ENCODE measurements at regions not wholly inside any gene's neighbourhood (a gene's known extent, or its start where the extent isn't known, plus 50 kb on each side); places are given as distances from the start of the nearest gene placed in this dataset.
"Not testable (repeated sequence)": the region's sequence is repeated elsewhere in the genome, so short reads cannot be mapped to it uniquely, and the experiment has no call there.

DNA sequence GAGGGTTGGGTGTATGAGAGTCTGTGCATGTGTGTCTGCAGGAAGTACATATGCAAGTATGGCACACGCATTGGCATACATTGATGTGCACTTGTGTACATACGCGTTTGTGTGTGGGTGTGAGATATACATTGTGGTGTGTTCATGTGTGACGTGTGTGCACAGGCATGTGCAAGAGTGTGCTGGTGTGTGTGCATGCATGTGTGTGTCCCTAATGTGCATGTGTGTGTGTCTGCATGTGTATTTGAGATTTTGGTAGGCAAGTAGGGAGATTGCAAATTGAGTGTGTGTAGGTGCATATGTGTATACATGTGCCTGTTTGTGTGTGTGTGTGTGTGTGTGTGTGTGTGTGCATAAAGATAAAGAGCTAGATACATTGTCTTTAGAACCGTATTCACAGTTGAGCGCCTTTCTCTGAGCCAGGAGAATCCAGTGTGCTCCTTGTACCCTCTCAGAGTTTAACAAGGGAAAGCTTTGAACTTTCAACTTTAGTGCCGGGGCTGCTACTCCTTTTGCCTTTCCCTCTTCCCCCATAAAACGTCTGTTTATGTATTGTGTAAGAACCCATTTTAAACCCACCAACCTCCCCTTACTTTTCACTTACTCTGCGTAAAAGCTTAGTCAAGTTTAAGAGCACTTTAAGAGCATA is 152.4 kb upstream of the CHL1 start:
- H3K36me3 ChIP-seq (ENCODE audit: insufficient read depth, insufficient read length, low read length): no peaks in the 10 kb centered on the region
- TF ChIP-seq YY1 (IDR thresholded peaks at IDR 0.05; ENCODE audit: insufficient read depth, insufficient read length) (no peak), SUZ12 (IDR thresholded peaks at IDR 0.05; ENCODE audit: extremely low read depth, insufficient read depth, insufficient read length) (no peak), ZNF274 (IDR thresholded peaks at IDR 0.05; ENCODE audit: low read depth, low read length) (no peak)
- H3K27me3 ChIP-seq (ENCODE audit: insufficient read depth, insufficient read length): no peaks in the 10 kb centered on the region
- no peaks in the 10 kb centered on the region for H3K9me3 ChIP-seq (ENCODE audit: insufficient read depth, low read length)
- no peak for DNase-seq (ENCODE audit: low read depth, low spot score)
- no peaks in the 10 kb centered on the region for H3K4me1 ChIP-seq (ENCODE audit: insufficient read depth, insufficient read length)
- H3K4me3 ChIP-seq (ENCODE audit: insufficient read length, low read depth): no peak overlapping the region
- no peak overlapping the region for H3K9ac ChIP-seq (ENCODE audit: insufficient read length, low read depth)

DNA sequence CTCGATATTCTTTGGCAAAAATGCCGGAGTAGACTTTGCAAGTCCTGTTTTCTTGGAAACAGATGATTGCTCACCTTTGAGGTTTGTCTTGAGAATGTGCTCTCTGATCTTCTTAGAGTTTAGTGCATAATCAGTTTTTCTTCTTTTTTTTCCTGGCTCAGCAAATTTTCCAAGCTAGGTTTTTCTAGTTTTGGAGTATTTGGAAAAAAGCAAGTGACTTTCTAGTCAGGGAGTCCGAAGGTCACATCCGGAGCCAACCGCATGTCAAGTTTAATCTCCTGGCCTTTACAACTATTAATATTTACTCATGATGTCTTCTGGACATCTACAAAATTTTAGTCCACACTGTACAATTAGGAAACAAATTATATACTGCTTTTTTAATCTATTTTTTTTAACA is 151.6 kb upstream of the CHL1 start:
- not testable (repeated sequence) for H3K4me1 ChIP-seq (ENCODE audit: insufficient read depth, insufficient read length); H3K4me3 ChIP-seq (ENCODE audit: insufficient read length, low read depth); H3K9ac ChIP-seq (ENCODE audit: insufficient read length, low read depth); DNase-seq (ENCODE audit: low read depth, low spot score); H3K9me3 ChIP-seq (ENCODE audit: insufficient read depth, low read length); H3K36me3 ChIP-seq (ENCODE audit: insufficient read depth, insufficient read length, low read length); H3K27me3 ChIP-seq (ENCODE audit: insufficient read depth, insufficient read length)

DNA sequence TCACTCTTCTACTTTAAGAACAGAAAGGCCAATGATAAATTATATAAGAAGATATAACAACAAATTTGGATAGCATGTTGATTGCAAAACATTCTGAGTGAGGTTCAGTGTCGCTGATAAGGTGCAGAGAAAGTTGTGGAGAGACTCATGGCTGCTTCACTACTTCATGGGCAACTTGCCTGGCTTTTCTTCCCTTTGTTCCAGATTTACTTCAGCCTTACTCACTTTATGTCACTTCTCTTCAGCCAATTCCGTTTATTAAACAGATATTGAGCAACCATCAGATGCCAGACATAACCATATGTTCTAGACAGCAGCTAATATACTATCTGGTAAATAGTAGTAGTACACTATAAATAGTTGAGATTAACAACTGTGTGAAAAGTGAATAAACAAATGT is 150.0 kb upstream of the CHL1 start:
- Histone ChIP-seq H3K36me3 (ENCODE audit: insufficient read depth, insufficient read length, low read length) (no peaks in the 10 kb centered on the region), H3K4me1 (ENCODE audit: insufficient read depth, insufficient read length) (no peaks in the 10 kb centered on the region), H3K9ac (ENCODE audit: insufficient read length, low read depth) (no peak overlapping the region), H3K9me3 (ENCODE audit: insufficient read depth, low read length) (peaks cover 3% of the 10 kb centered on the region), H3K27me3 (ENCODE audit: insufficient read depth, insufficient read length) (no peaks in the 10 kb centered on the region), H3K4me3 (ENCODE audit: insufficient read length, low read depth) (no peak overlapping the region)
- TF ChIP-seq YY1 (IDR thresholded peaks at IDR 0.05; ENCODE audit: insufficient read depth, insufficient read length) (no peak), ZNF274 (IDR thresholded peaks at IDR 0.05; ENCODE audit: low read depth, low read length) (no peak), SUZ12 (IDR thresholded peaks at IDR 0.05; ENCODE audit: extremely low read depth, insufficient read depth, insufficient read length) (no peak)
- no peak for DNase-seq (ENCODE audit: low read depth, low spot score)

DNA sequence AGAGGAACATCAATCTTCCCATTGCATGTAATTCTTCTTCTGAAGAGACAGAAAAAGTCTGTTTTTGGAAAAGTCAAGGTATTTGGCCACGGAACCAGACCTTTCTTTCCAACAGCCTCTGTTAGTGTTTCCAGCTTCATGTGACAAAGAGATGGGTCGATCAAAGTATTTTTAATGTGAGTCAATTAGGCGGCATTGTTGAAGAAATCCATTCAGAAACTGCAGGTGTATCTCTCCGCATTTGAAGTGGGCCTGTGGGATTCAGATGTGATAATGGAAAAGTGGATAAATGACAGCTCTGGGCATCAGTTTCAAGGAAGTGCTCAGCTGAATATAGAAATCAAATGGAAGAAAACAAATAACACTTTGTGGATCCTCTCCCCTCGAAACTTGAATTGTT is 143.1 kb upstream of the CHL1 start:
- not testable (repeated sequence) for H3K4me3 ChIP-seq (ENCODE audit: insufficient read length, low read depth); H3K9ac ChIP-seq (ENCODE audit: insufficient read length, low read depth); H3K27me3 ChIP-seq (ENCODE audit: insufficient read depth, insufficient read length); H3K36me3 ChIP-seq (ENCODE audit: insufficient read depth, insufficient read length, low read length); H3K9me3 ChIP-seq (ENCODE audit: insufficient read depth, low read length); DNase-seq (ENCODE audit: low read depth, low spot score); H3K4me1 ChIP-seq (ENCODE audit: insufficient read depth, insufficient read length)

DNA sequence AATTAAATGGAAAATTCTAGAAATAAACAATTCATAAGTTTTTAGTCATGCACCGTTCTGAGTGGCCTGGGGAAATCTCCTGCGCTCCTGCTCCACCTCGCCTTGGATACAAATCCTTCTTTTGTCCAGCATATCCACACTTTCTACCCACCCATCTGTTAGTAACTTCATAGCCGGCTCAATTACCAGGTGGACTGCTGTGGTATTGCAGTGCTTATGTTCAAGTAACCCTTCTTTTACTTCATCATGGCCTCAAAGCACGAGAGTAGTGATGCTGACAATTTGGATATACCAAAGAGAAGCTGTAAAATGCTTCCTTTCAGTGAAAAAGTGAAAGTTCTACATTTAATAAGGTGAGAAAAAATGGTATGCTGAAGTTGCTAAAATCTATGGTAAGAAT is 142.3 kb upstream of the CHL1 start:
- no peaks in the 10 kb centered on the region for H3K4me1 ChIP-seq (ENCODE audit: insufficient read depth, insufficient read length)
- TF ChIP-seq ZNF274 (IDR thresholded peaks at IDR 0.05; ENCODE audit: low read depth, low read length) (no peak), YY1 (IDR thresholded peaks at IDR 0.05; ENCODE audit: insufficient read depth, insufficient read length) (no peak), SUZ12 (IDR thresholded peaks at IDR 0.05; ENCODE audit: extremely low read depth, insufficient read depth, insufficient read length) (no peak)
- no peak for DNase-seq (ENCODE audit: low read depth, low spot score)

DNA sequence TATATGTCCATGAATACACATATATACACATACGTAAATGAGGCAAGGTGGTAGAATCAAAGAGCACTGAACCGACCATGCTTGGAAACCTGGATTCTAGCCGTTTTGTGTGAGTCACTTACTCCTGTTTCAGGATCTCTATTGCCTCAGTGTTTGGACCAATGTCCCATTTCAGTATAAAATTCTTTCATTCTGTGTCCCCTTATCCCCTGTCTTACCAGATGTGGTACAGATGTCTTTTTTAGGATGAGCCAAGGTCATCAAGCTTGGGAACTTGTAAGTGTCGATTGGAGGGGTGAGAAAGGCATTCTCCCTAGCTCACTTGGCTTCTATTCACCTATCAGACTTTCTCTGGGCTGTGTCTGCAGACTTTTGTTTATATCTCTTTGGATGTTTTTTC is 139.9 kb upstream of the CHL1 start:
- Histone ChIP-seq H3K27me3 (ENCODE audit: insufficient read depth, insufficient read length) (no peaks in the 10 kb centered on the region), H3K4me1 (ENCODE audit: insufficient read depth, insufficient read length) (no peaks in the 10 kb centered on the region), H3K36me3 (ENCODE audit: insufficient read depth, insufficient read length, low read length) (no peaks in the 10 kb centered on the region), H3K9me3 (ENCODE audit: insufficient read depth, low read length) (peaks cover 3% of the 10 kb centered on the region), H3K4me3 (ENCODE audit: insufficient read length, low read depth) (no peak overlapping the region), H3K9ac (ENCODE audit: insufficient read length, low read depth) (no peak overlapping the region)
- TF ChIP-seq ZNF274 (IDR thresholded peaks at IDR 0.05; ENCODE audit: low read depth, low read length): no peak
- TF ChIP-seq SUZ12 (IDR thresholded peaks at IDR 0.05; ENCODE audit: extremely low read depth, insufficient read depth, insufficient read length): no peak
- no peak for TF ChIP-seq YY1 (IDR thresholded peaks at IDR 0.05; ENCODE audit: insufficient read depth, insufficient read length)
- DNase-seq (ENCODE audit: low read depth, low spot score): no peak

More for the DNA sequence above, 142.3 kb upstream of the CHL1 start:
- Histone ChIP-seq H3K4me3 (ENCODE audit: insufficient read length, low read depth) (no peak overlapping the region), H3K27me3 (ENCODE audit: insufficient read depth, insufficient read length) (no peaks in the 10 kb centered on the region), H3K9ac (ENCODE audit: insufficient read length, low read depth) (no peak overlapping the region), H3K9me3 (ENCODE audit: insufficient read depth, low read length) (peaks cover 8% of the 10 kb centered on the region), H3K36me3 (ENCODE audit: insufficient read depth, insufficient read length, low read length) (no peaks in the 10 kb centered on the region)

DNA sequence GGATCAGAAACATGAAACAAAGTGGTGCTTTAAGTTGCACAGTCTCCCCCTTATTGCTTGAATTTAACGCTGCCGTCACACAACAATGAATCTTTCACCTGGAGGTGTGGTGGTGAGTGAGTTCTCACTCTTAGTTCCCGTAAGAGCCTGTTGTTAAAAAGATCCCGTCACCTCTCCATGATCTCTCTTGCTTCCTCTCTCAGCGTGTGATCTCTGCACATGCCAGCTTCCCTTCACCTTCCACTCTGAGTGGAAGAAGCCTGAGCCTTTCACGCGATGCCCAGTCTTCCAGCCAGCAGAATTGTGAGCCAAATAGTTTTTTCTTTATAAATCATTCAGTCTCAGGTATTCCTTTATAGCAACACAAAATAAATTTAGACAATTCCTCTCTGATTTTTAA is 136.7 kb upstream of the CHL1 start:
- no peak overlapping the region for H3K9ac ChIP-seq (ENCODE audit: insufficient read length, low read depth)
- DNase-seq (ENCODE audit: low read depth, low spot score): no peak
- TF ChIP-seq ZNF274 (IDR thresholded peaks at IDR 0.05; ENCODE audit: low read depth, low read length) (no peak), YY1 (IDR thresholded peaks at IDR 0.05; ENCODE audit: insufficient read depth, insufficient read length) (no peak), SUZ12 (IDR thresholded peaks at IDR 0.05; ENCODE audit: extremely low read depth, insufficient read depth, insufficient read length) (no peak)
- no peaks in the 10 kb centered on the region for H3K27me3 ChIP-seq (ENCODE audit: insufficient read depth, insufficient read length)
- H3K4me3 ChIP-seq (ENCODE audit: insufficient read length, low read depth): no peak overlapping the region
- no peaks in the 10 kb centered on the region for H3K9me3 ChIP-seq (ENCODE audit: insufficient read depth, low read length)
- H3K36me3 ChIP-seq (ENCODE audit: insufficient read depth, insufficient read length, low read length): no peaks in the 10 kb centered on the region
- no peaks in the 10 kb centered on the region for H3K4me1 ChIP-seq (ENCODE audit: insufficient read depth, insufficient read length)

All from NT2/D1 (cell line).